Vagina (tissue), 2 donors: ENCODE measurements at regions not wholly inside any gene's neighbourhood (a gene's known extent, or its start where the extent isn't known, plus 50 kb on each side); places are given as distances from the start of the nearest gene placed in this dataset.

Experiments
- POLR2AphosphoS5 ChIP-seq, 2 donors: sonication (generic); formaldehyde crosslinking; IDR thresholded peaks; one replicate each; pipeline ENCODE4 v1.9.0; 2017; ENCODE audit warnings: antibody characterized with exemption in 2 of 2, mild to moderate bottlenecking in 2 of 2, low read depth in 1 of 2; ENCODE audit not compliant: insufficient read depth in 1 of 2
- TF ChIP-seq, protein P1 (sequence below), 3 experiments: fragments of 450-650 bp in 2 of 3; fragments of 200-600 bp in 1 of 3; sonication (generic) in 1 of 3; IDR thresholded peaks; one replicate each; pipeline ENCODE4 v1.5.1; 2017 to 2019; ENCODE audit warnings: antibody characterized with exemption in 3 of 3, mild to moderate bottlenecking in 2 of 3, moderate library complexity in 2 of 3

DNA sequence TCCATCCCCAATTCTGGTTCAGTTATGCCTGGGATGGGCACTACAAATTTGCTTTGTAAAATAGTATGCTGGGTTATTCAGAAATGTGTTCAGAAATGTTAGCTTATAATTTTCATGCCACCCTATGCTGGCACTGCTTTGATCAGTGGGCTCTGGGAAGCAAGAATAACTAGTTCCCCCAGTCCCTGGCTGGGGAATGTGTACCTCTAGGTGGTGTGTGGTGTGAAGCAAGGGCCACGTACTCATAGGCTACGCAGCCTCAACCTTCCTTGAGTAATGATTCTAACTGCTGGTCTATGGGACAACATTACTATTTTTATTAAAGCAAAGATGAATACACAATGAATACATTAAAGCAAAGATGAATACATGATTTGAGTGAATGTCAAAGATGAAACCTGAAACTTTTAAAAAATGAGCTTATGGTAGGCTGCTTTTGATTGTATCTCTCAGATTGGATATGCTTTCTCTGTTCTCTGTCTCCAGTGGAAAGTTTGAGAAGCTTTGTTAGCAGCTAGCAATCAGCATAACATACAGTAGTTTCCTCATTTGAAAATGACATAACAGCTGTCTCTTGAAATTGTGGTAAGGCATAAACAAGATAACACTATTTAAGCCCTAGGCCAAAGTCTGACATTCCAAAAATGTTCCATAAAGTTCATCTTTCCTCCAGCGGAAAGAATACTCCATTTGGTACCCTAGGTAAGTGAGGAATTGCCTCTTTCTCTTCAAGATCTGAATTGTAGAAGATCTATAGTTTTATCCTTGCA lies 174.7 kb upstream of the NFIB start:
- TF ChIP-seq, protein P1, sequence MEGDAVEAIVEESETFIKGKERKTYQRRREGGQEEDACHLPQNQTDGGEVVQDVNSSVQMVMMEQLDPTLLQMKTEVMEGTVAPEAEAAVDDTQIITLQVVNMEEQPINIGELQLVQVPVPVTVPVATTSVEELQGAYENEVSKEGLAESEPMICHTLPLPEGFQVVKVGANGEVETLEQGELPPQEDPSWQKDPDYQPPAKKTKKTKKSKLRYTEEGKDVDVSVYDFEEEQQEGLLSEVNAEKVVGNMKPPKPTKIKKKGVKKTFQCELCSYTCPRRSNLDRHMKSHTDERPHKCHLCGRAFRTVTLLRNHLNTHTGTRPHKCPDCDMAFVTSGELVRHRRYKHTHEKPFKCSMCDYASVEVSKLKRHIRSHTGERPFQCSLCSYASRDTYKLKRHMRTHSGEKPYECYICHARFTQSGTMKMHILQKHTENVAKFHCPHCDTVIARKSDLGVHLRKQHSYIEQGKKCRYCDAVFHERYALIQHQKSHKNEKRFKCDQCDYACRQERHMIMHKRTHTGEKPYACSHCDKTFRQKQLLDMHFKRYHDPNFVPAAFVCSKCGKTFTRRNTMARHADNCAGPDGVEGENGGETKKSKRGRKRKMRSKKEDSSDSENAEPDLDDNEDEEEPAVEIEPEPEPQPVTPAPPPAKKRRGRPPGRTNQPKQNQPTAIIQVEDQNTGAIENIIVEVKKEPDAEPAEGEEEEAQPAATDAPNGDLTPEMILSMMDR (IDR thresholded peaks at IDR 0.05): no peak
- no peak for TF ChIP-seq POLR2AphosphoS5 (IDR thresholded peaks at IDR 0.05; ENCODE audit: insufficient read depth in 1 of 2, low read depth in 1 of 2)
